Ovary (tissue), 3 donors: ENCODE measurements at regions not wholly inside any gene's neighbourhood (a gene's known extent, or its start where the extent isn't known, plus 50 kb on each side); places are given as distances from the start of the nearest gene placed in this dataset.

Source experiments
- CTCF ChIP-seq, 3 donors: fragments of 450-650 bp in 2 of 3; fragments of 200-600 bp in 1 of 3; IDR thresholded peaks; one replicate each; pipeline versions ENCODE4 v1.5.1 to v1.8.0; 2016 to 2022; ENCODE audit warnings: antibody characterized with exemption in 3 of 3, mild to moderate bottlenecking in 1 of 3
- POLR2A ChIP-seq: fragments of 450-650 bp; IDR thresholded peaks from one replicate; pipeline ENCODE4 v1.6.1; 2017; ENCODE audit warnings: antibody characterized with exemption, mild to moderate bottlenecking, moderate library complexity
- donor health status: DM: no; HTN: no; CAD: no.

DNA sequence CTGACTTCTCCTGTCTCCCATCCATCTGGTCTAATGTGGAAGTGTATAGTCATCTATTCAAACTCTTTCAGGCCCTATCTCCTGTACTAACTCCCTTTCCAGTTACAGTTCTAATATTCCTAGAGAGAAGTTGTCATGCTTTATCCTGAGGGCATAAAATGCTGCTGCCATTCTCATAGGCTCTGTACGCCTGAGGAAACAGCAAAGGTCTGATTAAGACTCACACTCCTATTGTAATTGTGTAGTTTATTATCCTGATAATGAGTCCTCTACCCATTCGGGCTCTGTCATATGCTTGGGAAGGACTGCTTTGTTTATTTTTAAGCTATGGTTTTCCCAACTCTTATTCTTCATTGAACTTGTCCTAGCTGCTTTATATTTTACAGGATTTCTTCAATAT lies 290.4 kb downstream of the TMEM38B start:
- TF ChIP-seq CTCF (IDR thresholded peaks at IDR 0.05) (no peak), POLR2A (no peak)
